A549 (cell line): ENCODE measurements at regions not wholly inside any gene's neighbourhood (a gene's known extent, or its start where the extent isn't known, plus 50 kb on each side); places are given as distances from the start of the nearest gene placed in this dataset.

Experiments used
- BCL3 ChIP-seq: fragments of >200 bp; sonication (Bioruptor Twin); formaldehyde crosslinking; IDR thresholded peaks from 3 replicates; pipeline ENCODE4 v1.6.1; 2016
- CBX2 ChIP-seq: fragments of 200-600 bp; sonication (generic); IDR thresholded peaks from 2 replicates; pipeline ENCODE4 v1.6.1; 2016; ENCODE audit warnings: low read depth, mild to moderate bottlenecking, borderline replicate concordance
- CTCF ChIP-seq: fragments of >200 bp; sonication (Bioruptor Twin); formaldehyde crosslinking; IDR thresholded peaks from 3 replicates; pipeline ENCODE4 v1.5.1; 2016
- ELK1 ChIP-seq: fragments of 150-350 bp; IDR thresholded peaks from 2 replicates; pipeline ENCODE4 v1.6.1; 2014; ENCODE audit warnings: low read depth, mild to moderate bottlenecking, low read length
- EP300 ChIP-seq, 2 experiments: fragments of >200 bp; sonication (Bioruptor Twin); formaldehyde crosslinking; IDR thresholded peaks; 2 replicates in 1 of 2; 3 replicates in 1 of 2; pipeline ENCODE4 v1.6.1; 2016 to 2017
- FOXS1 ChIP-seq: fragments of 250-450 bp; sonication (Bioruptor Pico); IDR thresholded peaks from 2 replicates; pipeline ENCODE4 v1.5.0; 2020; ENCODE audit warnings: mild to moderate bottlenecking, moderate library complexity
- HOXB5 ChIP-seq: fragments of 250-450 bp; sonication (Bioruptor Pico); IDR thresholded peaks from 2 replicates; pipeline ENCODE4 v1.5.0; 2020; ENCODE audit warnings: mild to moderate bottlenecking, moderate library complexity
- MAFK ChIP-seq: fragments of 450-650 bp; IDR thresholded peaks from 2 replicates; pipeline ENCODE4 v1.6.1; 2014; ENCODE audit not compliant: partially characterized antibody
- PBX3 ChIP-seq: IDR thresholded peaks from 2 replicates; pipeline ENCODE4 v1.6.1; 2012
- RFX5 ChIP-seq: fragments of 450-650 bp; IDR thresholded peaks from 2 replicates; pipeline ENCODE4 v1.7.1; 2014; ENCODE audit warnings: antibody characterized with exemption, mild to moderate bottlenecking, moderate library complexity
- ZNF302 ChIP-seq: fragments of 250-450 bp; sonication (Bioruptor Pico); IDR thresholded peaks from 2 replicates; pipeline ENCODE4 v1.9.0; 2021; ENCODE audit warnings: inconsistent platforms, mild to moderate bottlenecking, moderate library complexity

GRCh38 chr2:34280606-34281005 is 681.5 kb upstream of the FAM98A start:
- TF ChIP-seq PBX3 (no peak), ELK1 (no peak), FOXS1 (no peak), CBX2 (no peak), BCL3 (no peak), HOXB5 (CRISPR knock-in tag) (no peak), CTCF (no peak), MAFK (no peak), ZNF302 (CRISPR knock-in tag) (no peak), EP300 (IDR thresholded peaks at IDR 0.05) (no peak), RFX5 (no peak)
